ENCODE measurements at regions not wholly inside any gene's neighbourhood (a gene's known extent, or its start where the extent isn't known, plus 50 kb on each side); places are given as distances from the start of the nearest gene placed in this dataset.

DNA sequence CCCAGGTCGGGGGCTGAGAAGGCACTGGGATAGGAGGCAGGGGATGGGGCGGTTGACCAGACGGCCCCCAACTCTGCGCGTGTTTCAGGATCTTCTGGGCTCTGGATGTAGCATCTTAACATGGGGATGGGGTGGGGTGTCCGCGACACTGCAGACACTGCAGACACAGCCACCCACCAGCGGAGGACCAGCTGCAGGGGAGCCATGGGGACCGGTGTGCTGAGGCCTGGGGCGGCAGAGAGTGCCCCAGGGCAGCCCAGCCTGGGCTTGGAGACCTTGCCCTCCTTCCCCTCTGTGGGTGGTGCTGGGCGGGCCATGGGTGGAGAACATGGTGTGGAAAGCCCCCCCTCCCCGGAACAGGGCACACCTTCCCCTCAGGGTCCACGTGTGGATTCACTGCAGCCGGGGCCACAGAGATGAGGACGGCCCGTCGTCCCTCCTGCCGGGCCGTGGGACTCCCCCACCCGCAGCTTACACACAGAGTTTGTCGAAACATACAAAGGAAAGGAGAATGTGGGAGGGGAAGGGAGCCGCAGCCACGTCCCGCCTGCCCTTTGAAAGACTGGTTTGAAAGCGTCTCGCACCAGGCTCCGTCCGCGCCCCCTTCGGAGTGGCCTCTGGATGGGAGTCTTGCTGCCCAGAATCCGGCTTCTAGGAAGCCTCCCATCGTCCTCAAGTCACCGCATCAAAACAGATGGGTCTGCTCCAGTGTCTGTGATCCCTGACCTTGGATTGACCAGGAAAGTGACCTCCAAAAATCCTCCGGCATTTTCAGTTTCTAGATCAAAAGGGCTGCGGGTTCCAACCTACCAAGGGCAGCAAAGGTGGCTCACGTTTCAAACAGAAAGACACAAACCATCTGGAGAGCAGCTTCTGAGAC, 91.5 kb upstream of the TCERG1L start:
- DNase-seq (no peak), ATAC-seq (ENCODE audit: insufficient read depth, low FRiP score) (no peak)
- Histone ChIP-seq H3K27ac (ENCODE audit: low read depth in 1 of 2, low read length in 1 of 2) (no peak overlapping the region), H3K9ac (ENCODE audit: insufficient read depth in 1 of 2, low read length in 2 of 2) (no peak overlapping the region), H3K9me3 (ENCODE audit: control insufficient read depth in 4 of 4, insufficient read depth in 3 of 4, low read length in 3 of 4) (peaks cover 0 to 2% (median 0%) of the 10 kb centered on the region in 4 donors), H3K4me1 (ENCODE audit: control insufficient read depth in 5 of 5, insufficient read depth in 5 of 5, low read length in 5 of 5) (peaks cover 0 to 7% (median 0%) of the 10 kb centered on the region in 5 donors), H3K4me3 (no peak overlapping the region), H3K27me3 (ENCODE audit: control insufficient read depth in 3 of 3, insufficient read depth in 3 of 3, low read length in 2 of 3) (peaks cover 0 to 12% (median 4%) of the 10 kb centered on the region in 3 donors), H3K36me3 (ENCODE audit: control insufficient read depth in 4 of 4, insufficient read depth in 4 of 4, low read length in 4 of 4) (no peaks in the 10 kb centered on the region)
- TF ChIP-seq CTCF (IDR thresholded peaks at IDR 0.05; ENCODE audit: control extremely low read depth, extremely low read depth), result no peak
- WGBS, 2 donors, result 72 to 76% methylated on average over 35 to 36 of the region's 36 CpGs

GRCh38 chr10:131403936-131404335, 92.4 kb upstream of the TCERG1L start:
- Histone ChIP-seq H3K9ac (ENCODE audit: insufficient read depth in 1 of 2, low read length in 2 of 2) (no peak overlapping the region), H3K9me3 (ENCODE audit: control insufficient read depth in 4 of 4, insufficient read depth in 3 of 4, low read length in 3 of 4) (peaks cover 0 to 2% (median 0%) of the 10 kb centered on the region in 4 donors), H3K27me3 (ENCODE audit: control insufficient read depth in 3 of 3, insufficient read depth in 3 of 3, low read length in 2 of 3) (peaks cover 0 to 12% (median 4%) of the 10 kb centered on the region in 3 donors), H3K27ac (ENCODE audit: low read depth in 1 of 2, low read length in 1 of 2) (no peak overlapping the region), H3K4me1 (ENCODE audit: control insufficient read depth in 5 of 5, insufficient read depth in 5 of 5, low read length in 5 of 5) (peaks cover 0 to 7% (median 0%) of the 10 kb centered on the region in 5 donors), H3K36me3 (ENCODE audit: control insufficient read depth in 4 of 4, insufficient read depth in 4 of 4, low read length in 4 of 4) (no peaks in the 10 kb centered on the region), H3K4me3 (no peak overlapping the region)
- TF ChIP-seq CTCF (IDR thresholded peaks at IDR 0.05; ENCODE audit: control extremely low read depth, extremely low read depth), result no peak
- WGBS, 2 donors, result 80 to 82% methylated on average over 7 of the region's 7 CpGs
- ATAC-seq (ENCODE audit: insufficient read depth, low FRiP score) (no peak), DNase-seq (no peak)

GRCh38 chr10:131404886-131405285, 93.4 kb upstream of the TCERG1L start:
- Histone ChIP-seq H3K27me3 (ENCODE audit: control insufficient read depth in 3 of 3, insufficient read depth in 3 of 3, low read length in 2 of 3) (peaks cover 0 to 10% (median 4%) of the 10 kb centered on the region in 3 donors), H3K9ac (ENCODE audit: insufficient read depth in 1 of 2, low read length in 2 of 2) (no peak overlapping the region), H3K4me1 (ENCODE audit: control insufficient read depth in 5 of 5, insufficient read depth in 5 of 5, low read length in 5 of 5) (peaks cover 0 to 7% (median 0%) of the 10 kb centered on the region in 5 donors), H3K36me3 (ENCODE audit: control insufficient read depth in 4 of 4, insufficient read depth in 4 of 4, low read length in 4 of 4) (no peaks in the 10 kb centered on the region), H3K4me3 (no peak overlapping the region), H3K27ac (ENCODE audit: low read depth in 1 of 2, low read length in 1 of 2) (no peak overlapping the region), H3K9me3 (ENCODE audit: control insufficient read depth in 4 of 4, insufficient read depth in 3 of 4, low read length in 3 of 4) (peaks cover 0 to 2% (median 0%) of the 10 kb centered on the region in 4 donors)
- ATAC-seq (ENCODE audit: insufficient read depth, low FRiP score) (no peak), DNase-seq (no peak)
- TF ChIP-seq CTCF (IDR thresholded peaks at IDR 0.05; ENCODE audit: control extremely low read depth, extremely low read depth), result no peak
- WGBS, 2 donors, result 92 to 95% methylated on average over 10 of the region's 10 CpGs
